DMS53 treated with DMSO at 0.1 percent for 48 hours (cell line): ENCODE measurements at regions not wholly inside any gene's neighbourhood (a gene's known extent, or its start where the extent isn't known, plus 50 kb on each side); places are given as distances from the start of the nearest gene placed in this dataset.
"Not testable (repeated sequence)": the region's sequence is repeated elsewhere in the genome, so short reads cannot be mapped to it uniquely, and the experiment has no call there.

ENCODE experiments used
- DNase-seq: peaks from one replicate; lab custom pipeline; 2025; ENCODE audit not compliant: unreplicated experiment; lab: John Stamatoyannopoulos, UW

DNA sequence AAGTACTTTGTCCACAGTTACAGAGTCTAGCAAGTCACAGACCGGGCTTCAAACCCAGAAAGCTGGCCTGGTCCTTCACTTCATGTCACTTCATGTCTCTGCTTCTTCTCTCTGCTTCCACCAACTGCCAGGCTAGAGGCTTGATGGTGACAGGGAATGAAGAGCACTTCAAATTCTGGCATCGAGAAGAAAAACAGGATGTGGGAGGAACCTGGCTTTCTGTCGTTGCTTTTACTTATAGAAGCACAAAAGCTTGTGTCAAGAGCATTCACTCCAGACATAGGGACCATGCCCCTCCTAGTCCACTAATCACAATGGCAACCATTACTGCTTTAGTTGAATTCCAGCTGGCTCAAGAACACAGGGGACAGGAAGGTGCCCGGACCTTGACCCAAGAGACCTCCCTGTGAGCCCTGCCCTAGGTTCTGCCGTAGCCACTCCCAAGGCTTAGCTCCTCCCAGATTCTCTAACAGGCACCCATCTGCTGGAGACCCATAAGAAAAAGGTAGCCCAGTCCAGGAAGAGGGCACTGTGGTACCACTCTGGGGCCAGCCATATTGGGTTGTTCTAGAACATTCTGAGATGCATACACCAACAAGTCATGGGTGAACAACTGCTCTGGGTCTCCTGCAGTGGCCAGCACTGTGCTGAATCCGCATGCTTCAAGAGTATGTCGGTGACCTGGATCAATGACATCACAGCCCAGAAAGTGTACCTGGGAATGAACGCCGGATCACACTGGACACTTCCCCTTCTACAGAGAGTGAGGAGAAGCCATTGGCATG lies 181.8 kb downstream of the C16orf95 start:
- no peak for DNase-seq

- no peak for DNase-seq
These were observed 178.9 kb downstream of the C16orf95 start for GRCh38 chr16:87138316-87138715.

GRCh38 chr16:87138738-87139267 lies 178.4 kb downstream of the C16orf95 start:
- no peak for DNase-seq

- DNase-seq, result no peak
These were observed 176.7 kb downstream of the C16orf95 start for GRCh38 chr16:87140211-87141200.

- no peak for DNase-seq
These were observed 175.8 kb downstream of the C16orf95 start for GRCh38 chr16:87141402-87141801.

GRCh38 chr16:87143661-87144121 lies 173.5 kb downstream of the C16orf95 start:
- no peak for DNase-seq

- DNase-seq, result no peak
These were observed 173.0 kb downstream of the C16orf95 start for GRCh38 chr16:87144232-87144631.

- DNase-seq, result no peak
These were observed 171.7 kb downstream of the C16orf95 start for GRCh38 chr16:87145181-87146176.

DNA sequence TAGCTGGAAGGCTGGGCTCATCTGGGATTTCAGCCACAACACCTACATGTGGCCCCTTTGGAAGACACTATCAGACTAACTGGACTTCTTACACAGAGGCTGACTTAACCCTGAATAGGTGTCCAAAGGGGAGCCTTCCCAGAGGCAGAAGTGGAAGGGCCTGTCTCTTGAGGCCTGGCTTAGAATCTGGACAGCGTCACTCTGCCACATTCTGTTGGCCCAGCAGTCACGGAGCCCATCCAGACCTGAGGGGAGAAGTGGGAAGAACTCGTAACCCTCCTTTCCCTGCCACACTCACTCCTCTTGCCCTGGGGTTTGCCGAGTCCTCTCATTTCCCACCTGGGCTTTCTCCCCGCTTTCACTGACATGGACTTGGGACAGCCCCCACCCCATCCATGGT lies 170.5 kb downstream of the C16orf95 start:
- no peak for DNase-seq

- no peak for DNase-seq
These were observed 168.1 kb downstream of the C16orf95 start for GRCh38 chr16:87149051-87149450.

GRCh38 chr16:87150262-87150661 lies 166.9 kb downstream of the C16orf95 start:
- DNase-seq, result no peak

GRCh38 chr16:87150681-87151280 lies 166.4 kb downstream of the C16orf95 start:
- no peak for DNase-seq

DNA sequence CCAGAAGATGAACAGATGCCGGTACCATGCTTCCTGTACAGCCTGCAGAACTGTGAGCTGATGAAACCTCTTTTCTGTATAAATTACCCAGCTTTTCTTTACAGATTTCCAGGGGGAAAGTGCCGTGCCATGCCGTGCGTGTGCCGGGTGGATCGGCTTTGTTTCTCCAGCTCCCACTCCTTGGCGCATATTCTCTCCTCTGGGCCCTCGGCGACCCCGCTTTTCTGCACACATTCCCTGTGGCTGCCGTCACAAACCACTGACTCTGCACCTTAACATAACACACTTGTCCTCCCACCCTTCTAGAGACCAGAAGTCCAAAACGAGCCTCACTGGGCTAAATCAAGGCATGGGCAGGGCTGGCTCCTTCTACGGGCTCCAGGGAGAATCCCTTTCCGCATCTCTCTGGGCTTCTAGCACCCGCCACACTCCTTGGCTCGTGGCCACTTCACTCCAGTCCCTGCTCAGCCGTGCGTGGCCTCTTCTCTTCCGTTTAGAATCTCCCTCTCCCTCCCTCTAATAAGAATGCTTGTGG lies 164.9 kb downstream of the C16orf95 start:
- no peak for DNase-seq

DNA sequence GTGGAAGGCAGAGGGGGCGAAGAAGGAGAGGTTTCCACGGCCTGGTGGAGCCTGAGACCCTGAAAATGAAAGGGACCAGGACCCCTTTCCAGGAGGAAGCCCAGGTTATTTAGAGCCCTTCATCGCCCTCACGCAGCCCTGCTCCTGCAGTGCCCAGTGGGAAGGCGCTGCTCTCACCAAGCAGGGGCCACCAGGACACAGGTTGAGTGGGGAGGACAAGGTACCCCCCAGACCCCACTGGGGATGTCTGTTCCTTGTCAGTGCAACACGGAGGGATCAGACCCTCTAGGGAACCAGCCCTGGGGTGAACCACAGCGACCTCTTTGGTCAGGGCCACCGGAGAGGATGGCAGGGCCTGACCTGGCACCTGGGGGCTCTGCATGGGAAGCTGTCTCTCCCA lies 163.9 kb downstream of the C16orf95 start:
- no peak for DNase-seq

DNA sequence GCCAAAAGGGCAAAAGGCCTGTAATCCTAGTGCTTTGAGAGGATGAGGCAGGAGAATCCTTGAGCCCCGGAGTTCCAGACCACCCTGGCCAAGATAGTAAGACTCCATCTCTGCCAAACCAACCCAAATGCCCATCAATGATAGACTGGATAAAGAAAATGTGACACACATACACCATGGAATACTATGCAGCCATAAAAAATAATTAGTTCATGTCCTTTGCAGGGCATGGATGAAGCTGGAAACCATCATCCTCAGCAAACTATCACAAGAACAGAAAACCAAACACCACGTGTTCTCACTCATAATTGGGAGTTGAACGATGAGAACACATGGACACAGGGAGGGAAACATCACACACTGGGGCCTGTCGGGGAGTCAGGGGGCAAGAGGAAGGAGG lies 161.9 kb downstream of the C16orf95 start:
- DNase-seq, result not testable (repeated sequence)

GRCh38 chr16:87156195-87156594 lies 161.0 kb downstream of the C16orf95 start:
- no peak for DNase-seq

DNA sequence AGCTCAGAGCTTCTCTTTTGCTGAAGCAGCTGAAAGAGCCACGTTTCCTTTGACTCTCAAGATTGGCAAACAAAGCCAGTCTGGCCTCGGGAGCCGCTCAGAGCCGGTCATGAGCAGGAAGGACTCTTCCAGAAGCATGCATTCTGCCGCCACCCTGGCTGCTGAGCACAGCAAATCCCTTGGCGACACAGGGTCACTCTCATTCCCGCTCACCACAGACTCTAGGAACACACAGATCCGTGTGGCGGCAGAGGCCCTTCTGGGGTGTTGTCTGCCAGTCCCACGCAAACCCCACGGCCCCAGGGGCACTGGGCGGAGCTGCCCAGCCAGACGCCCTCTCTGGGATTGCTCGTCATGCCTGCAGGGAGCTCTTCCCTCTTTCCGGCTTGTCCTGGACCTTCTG lies 157.0 kb downstream of the C16orf95 start:
- DNase-seq, result no peak

DNA sequence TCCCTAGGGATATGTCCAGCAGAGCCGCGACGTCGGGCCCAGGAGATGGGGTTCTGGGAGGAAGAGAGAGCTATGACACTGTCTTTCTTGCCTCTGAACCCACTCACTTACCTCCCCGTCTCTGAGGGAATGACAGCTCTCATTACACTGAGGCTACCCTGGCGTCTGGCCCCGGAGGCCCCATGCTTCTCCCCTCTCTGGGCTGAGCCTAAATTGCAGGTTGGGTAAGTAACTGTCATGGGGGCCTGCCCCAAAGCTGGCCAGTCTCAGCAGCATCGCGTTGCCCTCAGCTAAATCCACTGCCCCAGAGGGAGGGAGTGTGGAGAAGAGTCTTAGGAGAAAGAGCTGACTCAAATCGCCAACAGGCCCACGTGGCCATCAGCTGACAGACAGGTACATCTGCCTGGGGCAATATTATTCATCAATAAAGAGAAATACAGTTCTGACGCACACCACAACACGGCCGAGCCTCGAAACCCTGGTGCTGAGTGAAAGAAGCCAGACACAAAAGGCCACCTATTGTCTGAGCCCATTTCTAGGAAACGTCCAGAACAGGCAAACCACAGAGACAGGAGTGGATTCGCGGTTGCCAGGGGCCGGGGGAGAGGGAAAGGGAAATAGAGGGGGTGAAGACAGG lies 156.4 kb downstream of the C16orf95 start:
- DNase-seq, result no peak

- not testable (repeated sequence) for DNase-seq
These were observed 155.8 kb downstream of the C16orf95 start for GRCh38 chr16:87161410-87161809.
